ENCODE measurements at regions not wholly inside any gene's neighbourhood (a gene's known extent, or its start where the extent isn't known, plus 50 kb on each side); places are given as distances from the start of the nearest gene placed in this dataset.

GRCh38 chrX:104427693-104428092 lies 138.3 kb upstream of the IL1RAPL2 start:
- Mint-ChIP-seq H3K36me3 (no peaks in the 10 kb centered on the region), H3K27ac (no peak overlapping the region), H3K4me3 (no peak overlapping the region), H3K4me1 (peaks cover 28% of the 10 kb centered on the region), H3K27me3 (ENCODE audit: low read depth) (no peaks in the 10 kb centered on the region), H3K9me3 (peaks cover 15% of the 10 kb centered on the region)
- no peak for TF ChIP-seq CTCF (IDR thresholded peaks at IDR 0.05; ENCODE audit: unreplicated experiment)
- no peak for DNase-seq (ENCODE audit: low spot score in 2 of 2, unreplicated experiment in 2 of 2)

GRCh38 chrX:104427073-104427472 lies 138.9 kb upstream of the IL1RAPL2 start:
- H3K4me3 Mint-ChIP-seq: no peak overlapping the region
- peaks cover 28% of the 10 kb centered on the region for H3K4me1 Mint-ChIP-seq
- DNase-seq (ENCODE audit: low spot score in 2 of 2, unreplicated experiment in 2 of 2): no peak
- no peaks in the 10 kb centered on the region for H3K27me3 Mint-ChIP-seq (ENCODE audit: low read depth)
- H3K27ac Mint-ChIP-seq: peak overlapping the region; percentile 75
- H3K9me3 Mint-ChIP-seq: peaks cover 9% of the 10 kb centered on the region
- TF ChIP-seq CTCF (IDR thresholded peaks at IDR 0.05; ENCODE audit: unreplicated experiment): no peak
- no peaks in the 10 kb centered on the region for H3K36me3 Mint-ChIP-seq

DNA sequence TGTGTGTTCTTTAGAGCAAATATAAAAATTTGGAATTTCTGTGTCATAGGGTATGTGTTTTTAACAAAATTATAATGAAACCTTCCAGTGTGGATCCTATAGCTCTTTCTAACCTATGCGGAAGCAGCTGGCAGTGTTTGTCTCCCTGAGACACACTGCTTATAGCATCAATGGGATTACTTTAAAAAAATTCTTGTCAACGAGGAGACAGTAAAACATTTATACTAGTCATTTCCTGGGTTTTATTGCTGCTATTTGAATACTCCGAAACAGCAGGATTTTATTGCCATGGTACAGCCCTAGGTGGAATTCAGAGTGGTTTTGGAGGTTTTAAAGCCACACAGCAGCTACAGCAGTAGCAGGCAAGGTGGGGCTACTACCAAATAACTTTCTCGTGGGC lies 145.1 kb upstream of the IL1RAPL2 start:
- Mint-ChIP-seq H3K9me3 (peaks cover 29% of the 10 kb centered on the region), H3K4me1 (peaks cover 3% of the 10 kb centered on the region), H3K27me3 (ENCODE audit: low read depth) (no peaks in the 10 kb centered on the region), H3K36me3 (no peaks in the 10 kb centered on the region), H3K27ac (no peak overlapping the region), H3K4me3 (no peak overlapping the region)
- DNase-seq (ENCODE audit: low spot score in 2 of 2, unreplicated experiment in 2 of 2): no peak
- no peak for TF ChIP-seq CTCF (IDR thresholded peaks at IDR 0.05; ENCODE audit: unreplicated experiment)

GRCh38 chrX:104419926-104420325 lies 146.1 kb upstream of the IL1RAPL2 start:
- H3K27ac Mint-ChIP-seq: no peak overlapping the region
- no peaks in the 10 kb centered on the region for H3K36me3 Mint-ChIP-seq
- no peaks in the 10 kb centered on the region for H3K4me1 Mint-ChIP-seq
- TF ChIP-seq CTCF (IDR thresholded peaks at IDR 0.05; ENCODE audit: unreplicated experiment): no peak
- no peaks in the 10 kb centered on the region for H3K27me3 Mint-ChIP-seq (ENCODE audit: low read depth)
- no peak for DNase-seq (ENCODE audit: low spot score in 2 of 2, unreplicated experiment in 2 of 2)
- no peak overlapping the region for H3K4me3 Mint-ChIP-seq
- H3K9me3 Mint-ChIP-seq: peaks cover 36% of the 10 kb centered on the region

DNA sequence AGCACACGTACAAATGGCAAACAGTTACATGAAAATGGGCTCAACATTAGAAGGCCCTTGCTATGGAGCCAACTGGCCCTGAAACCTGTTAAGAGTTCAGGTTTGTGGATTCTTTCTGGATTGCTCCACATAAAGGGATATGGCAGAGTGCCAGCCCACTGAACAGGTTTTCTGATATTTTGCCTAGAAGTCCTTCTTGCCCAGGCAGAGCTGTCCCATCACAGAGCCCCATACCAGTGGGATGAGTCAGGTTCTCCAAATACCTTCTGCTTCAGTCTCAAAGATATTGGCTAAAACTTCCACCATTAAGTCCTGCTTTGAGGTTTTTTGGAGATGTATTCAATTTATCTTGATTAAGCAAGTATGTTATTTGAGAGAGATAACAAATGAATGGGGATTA lies 146.8 kb upstream of the IL1RAPL2 start:
- TF ChIP-seq CTCF (IDR thresholded peaks at IDR 0.05; ENCODE audit: unreplicated experiment): no peak
- DNase-seq (ENCODE audit: low spot score in 2 of 2, unreplicated experiment in 2 of 2): no peak
- Mint-ChIP-seq H3K27me3 (ENCODE audit: low read depth) (no peaks in the 10 kb centered on the region), H3K27ac (no peak overlapping the region), H3K9me3 (peaks cover 44% of the 10 kb centered on the region), H3K36me3 (no peaks in the 10 kb centered on the region), H3K4me1 (no peaks in the 10 kb centered on the region), H3K4me3 (no peak overlapping the region)

DNA sequence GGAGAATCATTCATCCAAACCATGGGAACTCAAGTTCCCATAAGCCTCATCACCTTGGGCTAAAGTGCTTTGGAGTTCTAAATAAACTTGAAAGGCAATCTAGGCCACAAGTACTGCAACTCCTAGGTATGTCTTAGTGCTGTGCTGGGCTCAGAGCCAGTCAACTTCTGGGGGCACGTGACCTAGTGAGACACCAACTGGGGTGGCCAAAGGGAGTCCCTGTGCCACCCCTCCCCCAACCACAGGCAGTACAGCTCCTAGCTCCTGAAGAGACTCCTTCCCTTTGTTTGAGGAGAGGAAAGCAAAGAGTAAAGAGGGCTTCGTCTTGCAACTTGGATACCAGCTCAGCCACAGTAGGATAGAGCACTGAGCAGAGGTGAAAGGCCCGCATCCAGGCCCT lies 154.2 kb upstream of the IL1RAPL2 start:
- no peaks in the 10 kb centered on the region for H3K4me1 Mint-ChIP-seq
- no peak for TF ChIP-seq CTCF (IDR thresholded peaks at IDR 0.05; ENCODE audit: unreplicated experiment)
- DNase-seq (ENCODE audit: low spot score in 2 of 2, unreplicated experiment in 2 of 2): no peak
- peaks cover 1% of the 10 kb centered on the region for H3K36me3 Mint-ChIP-seq
- no peak overlapping the region for H3K4me3 Mint-ChIP-seq
- H3K27ac Mint-ChIP-seq: no peak overlapping the region
- no peaks in the 10 kb centered on the region for H3K27me3 Mint-ChIP-seq (ENCODE audit: low read depth)
- peaks cover 64% of the 10 kb centered on the region for H3K9me3 Mint-ChIP-seq

All from mesothelial cell of epicardium (in vitro differentiated cells).